GM23338 (cell line): ENCODE measurements at regions not wholly inside any gene's neighbourhood (a gene's known extent, or its start where the extent isn't known, plus 50 kb on each side); places are given as distances from the start of the nearest gene placed in this dataset.

Experiments used
- ATAC-seq: fragments of 200-7000 bp; cut with Tn5 transposase; 3 replicates; pipeline ENCODE4 v1.9.1; 2020
- DNase-seq: peaks from one replicate; pipeline ENCODE4 v3.0.0-alpha.2; 2015; ENCODE audit warnings: low spot score
- H2AFZ ChIP-seq: fragments of 200-600 bp; sonication (generic); 2 replicates; pipeline ENCODE4 v1.8.0; 2016; ENCODE audit warnings: antibody characterized with exemption, mild to moderate bottlenecking, moderate library complexity
- H3F3A ChIP-seq: fragments of 200-600 bp; sonication (generic); replicated peaks from 2 replicates; pipeline ENCODE4 v1.8.0; 2017; ENCODE audit warnings: antibody characterized with exemption, mixed run types, low read depth
- H3K27ac ChIP-seq: fragments of 200-600 bp; sonication (generic); 2 replicates; pipeline ENCODE4 v1.6.1; 2016; ENCODE audit warnings: low read depth
- H3K27me3 ChIP-seq: fragments of 200-600 bp; sonication (generic); 2 replicates; pipeline ENCODE4 v1.8.0; 2016; ENCODE audit warnings: mild to moderate bottlenecking, mixed run types, moderate library complexity; ENCODE audit not compliant: insufficient read depth
- H3K36me3 ChIP-seq: fragments of 200-600 bp; sonication (generic); 2 replicates; pipeline ENCODE4 v1.8.0; 2016; ENCODE audit warnings: mild to moderate bottlenecking; ENCODE audit not compliant: insufficient read depth
- H3K4me1 ChIP-seq: fragments of 200-600 bp; sonication (generic); 2 replicates; pipeline ENCODE4 v1.8.0; 2016; ENCODE audit warnings: mild to moderate bottlenecking, moderate library complexity; ENCODE audit not compliant: insufficient read depth
- H3K4me2 ChIP-seq: fragments of 200-600 bp; sonication (generic); 2 replicates; pipeline ENCODE4 v1.7.1; 2017; ENCODE audit warnings: mixed run types
- H3K4me3 ChIP-seq: fragments of 200-600 bp; sonication (generic); 2 replicates; pipeline ENCODE4 v1.6.1; 2016; ENCODE audit warnings: mixed run types
- H3K79me2 ChIP-seq: fragments of 200-600 bp; sonication (generic); replicated peaks from 2 replicates; pipeline ENCODE4 v1.8.0; 2017; ENCODE audit warnings: mild to moderate bottlenecking; ENCODE audit not compliant: insufficient read depth
- H3K9me2 ChIP-seq: fragments of 200-600 bp; sonication (generic); 2 replicates; pipeline ENCODE4 v1.8.0; 2017; ENCODE audit not compliant: insufficient read depth
- H4K20me1 ChIP-seq: fragments of 200-600 bp; sonication (generic); replicated peaks from 2 replicates; pipeline ENCODE4 v1.8.0; 2017; ENCODE audit warnings: mild to moderate bottlenecking; ENCODE audit not compliant: insufficient read depth
- H3K27ac Mint-ChIP-seq: 2 replicates; pipeline ENCODE4 v1.8.0; 2020; ENCODE audit warnings: inconsistent platforms, mild to moderate bottlenecking, moderate library complexity, mixed read lengths
- H3K27me3 Mint-ChIP-seq: 3 replicates; pipeline ENCODE4 v1.8.0; 2022; ENCODE audit warnings: low read depth, mild to moderate bottlenecking, moderate library complexity, mixed read lengths, inconsistent platforms; ENCODE audit not compliant: insufficient read depth, poor library complexity
- H3K36me3 Mint-ChIP-seq: 3 replicates; pipeline ENCODE4 v1.8.0; 2021; ENCODE audit warnings: low read depth, mild to moderate bottlenecking, inconsistent platforms, moderate library complexity, mixed read lengths
- H3K4me1 Mint-ChIP-seq: 3 replicates; pipeline ENCODE4 v1.8.0; 2020; ENCODE audit warnings: mild to moderate bottlenecking, inconsistent platforms, mixed read lengths
- H3K4me3 Mint-ChIP-seq: 3 replicates; pipeline ENCODE4 v1.8.0; 2021; ENCODE audit warnings: moderate library complexity, mild to moderate bottlenecking, inconsistent platforms, mixed read lengths
- H3K9me3 Mint-ChIP-seq: 3 replicates; pipeline ENCODE4 v1.8.0; 2020; ENCODE audit warnings: moderate library complexity, mild to moderate bottlenecking, inconsistent platforms, mixed read lengths
- EZH2phosphoT487 ChIP-seq: fragments of 200-600 bp; sonication (generic); IDR thresholded peaks from one replicate; pipeline ENCODE4 v1.8.1; 2018; ENCODE audit warnings: antibody characterized with exemption; ENCODE audit not compliant: unreplicated experiment
- POLR2AphosphoS5 ChIP-seq: IDR thresholded peaks from 2 replicates; pipeline ENCODE4 v1.6.1; 2016; ENCODE audit warnings: antibody characterized with exemption, low read depth
- STAT1 ChIP-seq: IDR thresholded peaks from one replicate; pipeline ENCODE4 v1.6.1; 2016; ENCODE audit warnings: antibody characterized with exemption; ENCODE audit not compliant: unreplicated experiment
- ZNF114 ChIP-seq: fragments of 250-450 bp; sonication (Bioruptor Pico); IDR thresholded peaks from 2 replicates; pipeline ENCODE4 v1.5.0; 2020; ENCODE audit warnings: mild to moderate bottlenecking, moderate library complexity
- ZNF331 ChIP-seq: fragments of 250-450 bp; sonication (Bioruptor Pico); IDR thresholded peaks from 2 replicates; pipeline ENCODE4 v1.5.0; 2020; ENCODE audit warnings: low read depth, mild to moderate bottlenecking, moderate library complexity
- TF ChIP-seq, protein P1 (sequence below), 2 experiments: fragments of 200-600 bp in 1 of 2; sonication (generic) in 1 of 2; conservative IDR thresholded peaks; 2 replicates each; pipeline versions ENCODE4 v1.5.1 to v1.6.1; 2016 to 2017; ENCODE audit warnings: antibody characterized with exemption in 2 of 2, low read depth in 2 of 2, mild to moderate bottlenecking in 2 of 2, moderate library complexity in 1 of 2
- TF ChIP-seq, protein P2 (sequence below): IDR thresholded peaks from 2 replicates; pipeline ENCODE4 v1.6.1; 2016; ENCODE audit warnings: antibody characterized with exemption
- TF ChIP-seq, protein P3 (sequence below): fragments of 250-450 bp; sonication (Bioruptor Pico); IDR thresholded peaks from 2 replicates; pipeline ENCODE4 v1.5.0; 2020; ENCODE audit warnings: mild to moderate bottlenecking, moderate library complexity

- TF ChIP-seq, protein P1, sequence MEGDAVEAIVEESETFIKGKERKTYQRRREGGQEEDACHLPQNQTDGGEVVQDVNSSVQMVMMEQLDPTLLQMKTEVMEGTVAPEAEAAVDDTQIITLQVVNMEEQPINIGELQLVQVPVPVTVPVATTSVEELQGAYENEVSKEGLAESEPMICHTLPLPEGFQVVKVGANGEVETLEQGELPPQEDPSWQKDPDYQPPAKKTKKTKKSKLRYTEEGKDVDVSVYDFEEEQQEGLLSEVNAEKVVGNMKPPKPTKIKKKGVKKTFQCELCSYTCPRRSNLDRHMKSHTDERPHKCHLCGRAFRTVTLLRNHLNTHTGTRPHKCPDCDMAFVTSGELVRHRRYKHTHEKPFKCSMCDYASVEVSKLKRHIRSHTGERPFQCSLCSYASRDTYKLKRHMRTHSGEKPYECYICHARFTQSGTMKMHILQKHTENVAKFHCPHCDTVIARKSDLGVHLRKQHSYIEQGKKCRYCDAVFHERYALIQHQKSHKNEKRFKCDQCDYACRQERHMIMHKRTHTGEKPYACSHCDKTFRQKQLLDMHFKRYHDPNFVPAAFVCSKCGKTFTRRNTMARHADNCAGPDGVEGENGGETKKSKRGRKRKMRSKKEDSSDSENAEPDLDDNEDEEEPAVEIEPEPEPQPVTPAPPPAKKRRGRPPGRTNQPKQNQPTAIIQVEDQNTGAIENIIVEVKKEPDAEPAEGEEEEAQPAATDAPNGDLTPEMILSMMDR (conservative IDR thresholded peaks at IDR 0.05; ENCODE audit: low read depth in 2 of 2), result no peak
- TF ChIP-seq STAT1 (no peak), ZNF114 (CRISPR knock-in tag) (no peak), EZH2phosphoT487 (no peak), ZNF331 (CRISPR knock-in tag) (no peak), POLR2AphosphoS5 (no peak)
- TF ChIP-seq, protein P2, sequence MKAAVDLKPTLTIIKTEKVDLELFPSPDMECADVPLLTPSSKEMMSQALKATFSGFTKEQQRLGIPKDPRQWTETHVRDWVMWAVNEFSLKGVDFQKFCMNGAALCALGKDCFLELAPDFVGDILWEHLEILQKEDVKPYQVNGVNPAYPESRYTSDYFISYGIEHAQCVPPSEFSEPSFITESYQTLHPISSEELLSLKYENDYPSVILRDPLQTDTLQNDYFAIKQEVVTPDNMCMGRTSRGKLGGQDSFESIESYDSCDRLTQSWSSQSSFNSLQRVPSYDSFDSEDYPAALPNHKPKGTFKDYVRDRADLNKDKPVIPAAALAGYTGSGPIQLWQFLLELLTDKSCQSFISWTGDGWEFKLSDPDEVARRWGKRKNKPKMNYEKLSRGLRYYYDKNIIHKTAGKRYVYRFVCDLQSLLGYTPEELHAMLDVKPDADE, result no peak
These were observed 63.8 kb upstream of the CSF1 start (continued) for GRCh38 chr1:109846846-109847245.

DNA sequence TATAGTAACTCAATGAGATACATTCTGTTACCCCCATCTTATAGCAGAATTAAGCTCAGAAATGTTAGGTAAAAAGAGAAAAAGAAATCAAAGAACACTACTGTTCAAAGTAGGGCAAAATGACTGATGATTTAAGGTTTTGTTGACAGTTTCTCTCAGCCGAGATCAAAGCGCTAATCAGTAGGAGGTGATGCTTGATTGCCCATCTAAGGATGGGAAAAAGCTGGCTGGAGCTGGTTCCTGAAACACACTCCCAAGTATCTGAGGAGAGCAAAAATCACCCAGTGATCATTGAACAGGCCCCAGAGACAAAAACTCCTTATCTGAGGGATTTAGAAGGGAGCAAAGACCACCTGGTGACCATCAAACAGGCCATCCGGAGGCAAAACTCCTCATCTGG lies 64.5 kb upstream of the CSF1 start:
- Mint-ChIP-seq H3K4me1 (no peaks in the 10 kb centered on the region), H3K27me3 (no peaks in the 10 kb centered on the region), H3K27ac (no peak overlapping the region), H3K36me3 (peaks cover 2% of the 10 kb centered on the region; the same call in 1 of the 3 replicates), H3K9me3 (peaks cover 5% of the 10 kb centered on the region; the same call in 1 of the 3 replicates), H3K4me3 (no peak overlapping the region)
- Histone ChIP-seq H3K9me2 (peaks cover 6% of the 10 kb centered on the region; the same call in 1 of the 2 replicates), H3K27ac (no peak overlapping the region), H3F3A (no peaks in the 10 kb centered on the region), H3K36me3 (no peaks in the 10 kb centered on the region), H3K4me3 (no peak overlapping the region), H3K4me2 (no peak overlapping the region), H2AFZ (no peak overlapping the region), H3K79me2 (no peaks in the 10 kb centered on the region), H3K27me3 (no peaks in the 10 kb centered on the region), H3K4me1 (no peaks in the 10 kb centered on the region), H4K20me1 (no peaks in the 10 kb centered on the region; the same call in 1 of the 2 replicates)
- no peak for DNase-seq
- TF ChIP-seq, protein P3, sequence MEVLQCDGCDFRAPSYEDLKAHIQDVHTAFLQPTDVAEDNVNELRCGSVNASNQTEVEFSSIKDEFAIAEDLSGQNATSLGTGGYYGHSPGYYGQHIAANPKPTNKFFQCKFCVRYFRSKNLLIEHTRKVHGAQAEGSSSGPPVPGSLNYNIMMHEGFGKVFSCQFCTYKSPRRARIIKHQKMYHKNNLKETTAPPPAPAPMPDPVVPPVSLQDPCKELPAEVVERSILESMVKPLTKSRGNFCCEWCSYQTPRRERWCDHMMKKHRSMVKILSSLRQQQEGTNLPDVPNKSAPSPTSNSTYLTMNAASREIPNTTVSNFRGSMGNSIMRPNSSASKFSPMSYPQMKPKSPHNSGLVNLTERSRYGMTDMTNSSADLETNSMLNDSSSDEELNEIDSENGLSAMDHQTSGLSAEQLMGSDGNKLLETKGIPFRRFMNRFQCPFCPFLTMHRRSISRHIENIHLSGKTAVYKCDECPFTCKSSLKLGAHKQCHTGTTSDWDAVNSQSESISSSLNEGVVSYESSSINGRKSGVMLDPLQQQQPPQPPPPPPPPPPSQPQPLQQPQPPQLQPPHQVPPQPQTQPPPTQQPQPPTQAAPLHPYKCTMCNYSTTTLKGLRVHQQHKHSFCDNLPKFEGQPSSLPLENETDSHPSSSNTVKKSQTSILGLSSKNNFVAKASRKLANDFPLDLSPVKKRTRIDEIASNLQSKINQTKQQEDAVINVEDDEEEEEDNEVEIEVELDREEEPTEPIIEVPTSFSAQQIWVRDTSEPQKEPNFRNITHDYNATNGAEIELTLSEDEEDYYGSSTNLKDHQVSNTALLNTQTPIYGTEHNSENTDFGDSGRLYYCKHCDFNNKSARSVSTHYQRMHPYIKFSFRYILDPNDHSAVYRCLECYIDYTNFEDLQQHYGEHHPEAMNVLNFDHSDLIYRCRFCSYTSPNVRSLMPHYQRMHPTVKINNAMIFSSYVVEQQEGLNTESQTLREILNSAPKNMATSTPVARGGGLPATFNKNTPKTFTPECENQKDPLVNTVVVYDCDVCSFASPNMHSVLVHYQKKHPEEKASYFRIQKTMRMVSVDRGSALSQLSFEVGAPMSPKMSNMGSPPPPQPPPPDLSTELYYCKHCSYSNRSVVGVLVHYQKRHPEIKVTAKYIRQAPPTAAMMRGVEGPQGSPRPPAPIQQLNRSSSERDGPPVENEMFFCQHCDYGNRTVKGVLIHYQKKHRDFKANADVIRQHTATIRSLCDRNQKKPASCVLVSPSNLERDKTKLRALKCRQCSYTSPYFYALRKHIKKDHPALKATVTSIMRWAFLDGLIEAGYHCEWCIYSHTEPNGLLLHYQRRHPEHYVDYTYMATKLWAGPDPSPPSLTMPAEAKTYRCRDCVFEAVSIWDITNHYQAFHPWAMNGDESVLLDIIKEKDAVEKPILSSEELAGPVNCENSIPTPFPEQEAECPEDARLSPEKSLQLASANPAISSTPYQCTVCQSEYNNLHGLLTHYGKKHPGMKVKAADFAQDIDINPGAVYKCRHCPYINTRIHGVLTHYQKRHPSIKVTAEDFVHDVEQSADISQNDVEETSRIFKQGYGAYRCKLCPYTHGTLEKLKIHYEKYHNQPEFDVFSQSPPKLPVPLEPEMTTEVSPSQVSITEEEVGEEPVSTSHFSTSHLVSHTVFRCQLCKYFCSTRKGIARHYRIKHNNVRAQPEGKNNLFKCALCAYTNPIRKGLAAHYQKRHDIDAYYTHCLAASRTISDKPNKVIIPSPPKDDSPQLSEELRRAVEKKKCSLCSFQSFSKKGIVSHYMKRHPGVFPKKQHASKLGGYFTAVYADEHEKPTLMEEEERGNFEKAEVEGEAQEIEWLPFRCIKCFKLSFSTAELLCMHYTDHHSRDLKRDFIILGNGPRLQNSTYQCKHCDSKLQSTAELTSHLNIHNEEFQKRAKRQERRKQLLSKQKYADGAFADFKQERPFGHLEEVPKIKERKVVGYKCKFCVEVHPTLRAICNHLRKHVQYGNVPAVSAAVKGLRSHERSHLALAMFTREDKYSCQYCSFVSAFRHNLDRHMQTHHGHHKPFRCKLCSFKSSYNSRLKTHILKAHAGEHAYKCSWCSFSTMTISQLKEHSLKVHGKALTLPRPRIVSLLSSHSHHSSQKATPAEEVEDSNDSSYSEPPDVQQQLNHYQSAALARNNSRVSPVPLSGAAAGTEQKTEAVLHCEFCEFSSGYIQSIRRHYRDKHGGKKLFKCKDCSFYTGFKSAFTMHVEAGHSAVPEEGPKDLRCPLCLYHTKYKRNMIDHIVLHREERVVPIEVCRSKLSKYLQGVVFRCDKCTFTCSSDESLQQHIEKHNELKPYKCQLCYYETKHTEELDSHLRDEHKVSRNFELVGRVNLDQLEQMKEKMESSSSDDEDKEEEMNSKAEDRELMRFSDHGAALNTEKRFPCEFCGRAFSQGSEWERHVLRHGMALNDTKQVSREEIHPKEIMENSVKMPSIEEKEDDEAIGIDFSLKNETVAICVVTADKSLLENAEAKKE (CRISPR knock-in tag), result no peak
- no peak for TF ChIP-seq EZH2phosphoT487
- no peak for TF ChIP-seq STAT1
- no peak for ATAC-seq
